ENCODE measurements at regions not wholly inside any gene's neighbourhood (a gene's known extent, or its start where the extent isn't known, plus 50 kb on each side); places are given as distances from the start of the nearest gene placed in this dataset.

DNA sequence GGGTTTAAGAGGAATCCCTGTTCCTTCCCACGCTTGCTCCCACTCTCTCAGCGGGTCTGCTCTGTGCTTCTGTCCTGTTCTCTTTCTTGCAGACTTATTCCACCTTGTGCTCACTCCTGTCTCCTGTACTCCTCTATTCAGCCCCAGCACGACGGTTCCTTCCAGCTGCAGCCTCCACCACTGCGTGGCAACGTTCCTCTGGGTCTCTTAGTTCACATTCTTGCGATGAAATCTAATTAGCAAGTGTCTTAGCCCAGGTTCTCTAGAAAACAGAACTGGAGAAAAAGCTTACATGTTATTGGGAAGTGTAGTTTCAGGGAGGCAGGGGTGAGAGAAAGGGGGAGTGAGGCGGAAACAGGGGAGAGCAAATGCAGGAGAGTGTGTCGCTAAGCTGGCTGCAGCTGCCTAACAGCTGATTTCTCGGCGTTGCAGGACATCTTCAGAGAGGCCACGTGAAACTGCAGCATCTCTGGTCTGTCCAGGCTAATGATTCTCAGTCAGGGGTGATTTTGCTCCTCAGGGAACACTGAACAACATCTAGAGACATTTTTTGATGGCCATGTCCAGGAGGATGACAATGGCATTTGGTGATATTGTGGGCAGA lies 213.2 kb upstream of the NLRP1 start:
- H3K9ac ChIP-seq (ENCODE audit: low read depth, low read length), result no peak overlapping the region
- H2AK9ac ChIP-seq (replicated peaks; ENCODE audit: low read depth, low read length, poor library complexity), result no peak overlapping the region
- no peak for TF ChIP-seq MAZ (IDR thresholded peaks at IDR 0.05; ENCODE audit: borderline replicate concordance, low read depth, low read length)
- TF ChIP-seq ELK1 (IDR thresholded peaks at IDR 0.05; ENCODE audit: borderline replicate concordance, low read depth, low read length), result no peak
- no peak for TF ChIP-seq RFX5 (IDR thresholded peaks at IDR 0.05; ENCODE audit: low read depth, low read length)
- no peak for TF ChIP-seq FOS (IDR thresholded peaks at IDR 0.05; ENCODE audit: low read depth, low read length)
- no peak for TF ChIP-seq MXI1 (IDR thresholded peaks at IDR 0.05; ENCODE audit: borderline replicate concordance, low read depth, low read length)
- TF ChIP-seq RCOR1 (IDR thresholded peaks at IDR 0.05; ENCODE audit: insufficient replicate concordance, low read length), result no peak
- TF ChIP-seq RAD21 (IDR thresholded peaks at IDR 0.05; ENCODE audit: low read length), result no peak
- TF ChIP-seq CTCF (conservative IDR thresholded peaks at IDR 0.05; ENCODE audit: low read depth, low read length), result no peak
- no peak for TF ChIP-seq SMC3 (IDR thresholded peaks at IDR 0.05; ENCODE audit: low read depth, low read length)
- no peak for TF ChIP-seq USF2 (IDR thresholded peaks at IDR 0.05; ENCODE audit: low read depth, low read length)
- DNase-seq (no peak), ATAC-seq (ENCODE audit: low read depth) (no peak)
- no peak overlapping the region for H2BK20ac ChIP-seq (ENCODE audit: low read depth, low read length)
- no peak overlapping the region for H3K27ac ChIP-seq (ENCODE audit: insufficient read depth, low read length)
- no peak overlapping the region for H2BK120ac ChIP-seq (ENCODE audit: low read depth, low read length)
- no peak overlapping the region for H3K56ac ChIP-seq (ENCODE audit: extremely low read depth, insufficient read depth, low read length)
- ChIA-PET CTCF (no interaction called here), POLR2A (ENCODE audit: unreplicated experiment) (no interaction called here)
- H3K9me3 ChIP-seq (ENCODE audit: control insufficient read depth, insufficient read depth, low read length), result peaks cover 4% of the 10 kb centered on the region; the same call in 1 of the 2 replicates
- BruUV-seq (replicated peaks), result no TSS peak
- intact Hi-C loops (cut with micrococcal nuclease) (no loop called here), dilution Hi-C loops (cut with HindIII; ENCODE audit: low sequenced_read_pairs, unreplicated experiment) (no loop called here), in situ Hi-C loops (cut with MboI; ENCODE audit: low sequenced_read_pairs) (no loop called here)
- H3K4ac ChIP-seq (ENCODE audit: low read depth, low read length), result no peak overlapping the region
- no peak overlapping the region for H2BK5ac ChIP-seq (ENCODE audit: low read depth, low read length, poor library complexity, severe bottlenecking)
- 73% methylated on average over 2 of the region's 12 CpGs; no CpG with 5 or more reads in 1 of the 2 experiments for WGBS, 2 experiments (ENCODE audit: extremely low coverage in 2 of 2, insufficient read length in 1 of 2)
- no peaks in the 10 kb centered on the region for H4K20me1 ChIP-seq (ENCODE audit: insufficient read depth, low read length)
- no peaks in the 10 kb centered on the region for H3K79me1 ChIP-seq (ENCODE audit: low read depth in 1 of 2, low read length in 2 of 2)
- H4K5ac ChIP-seq (ENCODE audit: low read depth, low read length), result no peak overlapping the region
- H3K27me3 ChIP-seq (ENCODE audit: control insufficient read depth, insufficient read depth, low read length), result peaks cover 19% of the 10 kb centered on the region
- no peak overlapping the region for H3K4me3 ChIP-seq (ENCODE audit: insufficient read depth, low read depth, low read length)
- no peak overlapping the region for H2BK15ac ChIP-seq (ENCODE audit: low read depth, low read length)
- no peak overlapping the region for H2AK5ac ChIP-seq (ENCODE audit: low read depth, low read length)
- H3K4me2 ChIP-seq (ENCODE audit: low read depth, low read length), result no peak overlapping the region
- H3K4me1 ChIP-seq (ENCODE audit: control insufficient read depth, insufficient read depth, low read length), result no peaks in the 10 kb centered on the region
- no peaks in the 10 kb centered on the region for H3K36me3 ChIP-seq (ENCODE audit: control insufficient read depth, insufficient read depth, low read length)
- H2AFZ ChIP-seq (replicated peaks; ENCODE audit: low read length, poor library complexity), result no peak overlapping the region
- no peak overlapping the region for H4K91ac ChIP-seq (ENCODE audit: insufficient read depth, low read depth, low read length)
- H3K14ac ChIP-seq (replicated peaks; ENCODE audit: low read depth, low read length), result no peak overlapping the region
- no peak overlapping the region for H3K18ac ChIP-seq (ENCODE audit: low read depth, low read length)
- H4K8ac ChIP-seq (ENCODE audit: low read depth in 2 of 2, low read length in 2 of 2), result no peak overlapping the region
- no peaks in the 10 kb centered on the region; the same call in 1 of the 2 replicates for H3K9me1 ChIP-seq (ENCODE audit: insufficient read depth, low read length)
- no peak overlapping the region for H3K23ac ChIP-seq (ENCODE audit: low read depth, low read length)
